Brain microvascular endothelial cell (primary cell): ENCODE measurements at regions not wholly inside any gene's neighbourhood (a gene's known extent, or its start where the extent isn't known, plus 50 kb on each side); places are given as distances from the start of the nearest gene placed in this dataset.

Source experiments
- DNase-seq: peaks from one replicate; pipeline ENCODE4 v3.0.0-alpha.2; 2020
- H3K27ac ChIP-seq: fragments of 250-450 bp; sonication (Bioruptor Pico); 2 replicates; pipeline ENCODE4 v1.5.1; 2020; ENCODE audit warnings: mild to moderate bottlenecking, moderate library complexity
- H3K27me3 ChIP-seq: fragments of 250-450 bp; sonication (Bioruptor Pico); replicated peaks from 2 replicates; pipeline ENCODE4 v1.5.1; 2020; ENCODE audit warnings: mild to moderate bottlenecking
- H3K36me3 ChIP-seq: fragments of 250-450 bp; sonication (Bioruptor Pico); replicated peaks from 2 replicates; pipeline ENCODE4 v1.5.1; 2020; ENCODE audit warnings: mild to moderate bottlenecking
- H3K4me3 ChIP-seq: 2 replicates; pipeline ENCODE4 v1.5.1; 2011; ENCODE audit warnings: low read depth, mild to moderate bottlenecking, control low read depth, low read length, moderate library complexity
- in situ Hi-C: cut with HindIII; loops from 2 replicates; pipeline ENCODE4 v1.10.0; 2017; ENCODE audit warnings: low sequenced_read_pairs, low pct_ligation_motif_present
- TF ChIP-seq, protein P1 (sequence below): IDR thresholded peaks from 2 replicates; pipeline ENCODE4 v1.5.1; 2011; ENCODE audit warnings: low read depth, mild to moderate bottlenecking, moderate library complexity, low read length, control low read depth, inconsistent platforms; ENCODE audit errors: missing control alignments

- Histone ChIP-seq H3K27ac (no peak overlapping the region), H3K36me3 (no peaks in the 10 kb centered on the region), H3K27me3 (no peaks in the 10 kb centered on the region), H3K4me3 (no peak overlapping the region)
- DNase-seq, result no peak
- TF ChIP-seq, protein P1, sequence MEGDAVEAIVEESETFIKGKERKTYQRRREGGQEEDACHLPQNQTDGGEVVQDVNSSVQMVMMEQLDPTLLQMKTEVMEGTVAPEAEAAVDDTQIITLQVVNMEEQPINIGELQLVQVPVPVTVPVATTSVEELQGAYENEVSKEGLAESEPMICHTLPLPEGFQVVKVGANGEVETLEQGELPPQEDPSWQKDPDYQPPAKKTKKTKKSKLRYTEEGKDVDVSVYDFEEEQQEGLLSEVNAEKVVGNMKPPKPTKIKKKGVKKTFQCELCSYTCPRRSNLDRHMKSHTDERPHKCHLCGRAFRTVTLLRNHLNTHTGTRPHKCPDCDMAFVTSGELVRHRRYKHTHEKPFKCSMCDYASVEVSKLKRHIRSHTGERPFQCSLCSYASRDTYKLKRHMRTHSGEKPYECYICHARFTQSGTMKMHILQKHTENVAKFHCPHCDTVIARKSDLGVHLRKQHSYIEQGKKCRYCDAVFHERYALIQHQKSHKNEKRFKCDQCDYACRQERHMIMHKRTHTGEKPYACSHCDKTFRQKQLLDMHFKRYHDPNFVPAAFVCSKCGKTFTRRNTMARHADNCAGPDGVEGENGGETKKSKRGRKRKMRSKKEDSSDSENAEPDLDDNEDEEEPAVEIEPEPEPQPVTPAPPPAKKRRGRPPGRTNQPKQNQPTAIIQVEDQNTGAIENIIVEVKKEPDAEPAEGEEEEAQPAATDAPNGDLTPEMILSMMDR, result no peak
- in situ Hi-C loops, result no loop called here
Observed at GRCh38 chr5:117588611-117589010, 1014.0 kb upstream of the SEMA6A start.

GRCh38 chr5:117587111-117587510 lies 1012.5 kb upstream of the SEMA6A start:
- no peaks in the 10 kb centered on the region for H3K27me3 ChIP-seq
- DNase-seq, result no peak

GRCh38 chr5:117568622-117569021 lies 994.0 kb upstream of the SEMA6A start:
- H3K36me3 ChIP-seq, result no peaks in the 10 kb centered on the region
- TF ChIP-seq, protein P1, result no peak
- H3K4me3 ChIP-seq, result no peak overlapping the region
- DNase-seq, result no peak
- H3K27ac ChIP-seq, result no peak overlapping the region
- H3K27me3 ChIP-seq, result no peaks in the 10 kb centered on the region
- in situ Hi-C loops, result no loop called here

More at GRCh38 chr5:117587111-117587510, 1012.5 kb upstream of the SEMA6A start:
- TF ChIP-seq, protein P1, result no peak
- H3K4me3 ChIP-seq, result no peak overlapping the region
- in situ Hi-C loops, result no loop called here
- no peaks in the 10 kb centered on the region for H3K36me3 ChIP-seq
- no peak overlapping the region for H3K27ac ChIP-seq

DNA sequence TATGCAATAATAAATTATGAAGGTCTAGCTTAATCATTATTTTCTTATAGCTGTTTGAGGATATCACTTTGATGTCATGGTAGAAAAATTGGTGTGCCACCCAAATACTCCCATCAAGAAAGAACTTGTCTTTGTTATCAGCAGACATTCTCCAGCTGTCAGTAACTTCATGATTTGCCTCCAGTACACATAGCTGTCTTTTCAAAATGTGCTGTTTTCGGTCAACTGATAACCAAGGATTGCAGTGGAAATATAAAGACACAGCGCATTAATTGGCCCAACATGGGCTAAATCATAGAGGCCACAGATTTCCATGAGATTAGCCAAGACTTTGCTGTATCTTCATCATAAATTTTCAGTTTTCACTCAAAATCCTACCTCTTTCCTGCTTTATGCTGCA lies 993.5 kb upstream of the SEMA6A start:
- H3K27ac ChIP-seq, result no peak overlapping the region
- no peak overlapping the region for H3K4me3 ChIP-seq
- in situ Hi-C loops, result no loop called here
- H3K36me3 ChIP-seq, result no peaks in the 10 kb centered on the region
- no peak for DNase-seq
- no peaks in the 10 kb centered on the region for H3K27me3 ChIP-seq
- TF ChIP-seq, protein P1, result no peak

DNA sequence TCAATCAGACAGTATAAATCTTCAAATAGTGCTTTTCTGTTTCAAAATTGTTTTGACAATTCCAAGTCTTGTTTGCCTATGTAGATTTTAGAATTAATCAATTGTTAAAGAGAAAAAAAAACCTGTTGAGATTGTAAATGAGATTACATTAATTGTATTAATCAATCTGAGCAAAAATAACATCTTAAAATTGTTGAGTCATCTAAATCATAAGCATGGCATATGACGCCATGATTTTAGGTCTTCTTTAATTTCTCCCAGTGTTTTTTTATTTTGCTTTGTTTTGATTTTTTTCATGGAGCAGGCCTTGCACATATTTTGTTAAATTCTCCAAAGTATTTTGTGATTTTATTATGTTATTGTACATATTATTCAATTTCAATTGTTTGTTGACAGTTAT lies 988.0 kb upstream of the SEMA6A start:
- DNase-seq, result no peak
- no peak overlapping the region for H3K4me3 ChIP-seq
- H3K27me3 ChIP-seq, result no peaks in the 10 kb centered on the region
- in situ Hi-C loops, result no loop called here
- H3K36me3 ChIP-seq, result no peaks in the 10 kb centered on the region
- TF ChIP-seq, protein P1, result no peak
- no peak overlapping the region for H3K27ac ChIP-seq

DNA sequence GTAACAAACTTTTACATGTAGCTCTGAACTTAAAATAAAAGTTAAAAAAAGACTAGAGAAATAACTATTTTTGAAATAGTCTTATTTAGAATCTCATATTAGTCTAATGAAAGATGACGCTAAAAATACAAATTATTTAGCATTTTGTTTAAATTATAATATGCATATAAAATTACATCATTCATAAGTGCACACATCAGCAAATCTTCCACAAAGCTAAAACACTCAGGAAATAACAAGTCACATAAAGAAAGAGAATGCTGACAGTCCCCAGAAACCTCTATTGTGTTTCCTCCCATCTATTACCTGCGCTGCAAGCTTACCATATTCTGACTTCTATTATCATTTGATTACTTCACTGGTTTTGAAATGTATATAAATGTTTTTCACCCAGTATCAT lies 986.9 kb upstream of the SEMA6A start:
- in situ Hi-C loops, result no loop called here

More for the DNA sequence above, 986.9 kb upstream of the SEMA6A start:
- H3K4me3 ChIP-seq, result no peak overlapping the region
- H3K27me3 ChIP-seq, result no peaks in the 10 kb centered on the region
- no peak for DNase-seq
- no peaks in the 10 kb centered on the region for H3K36me3 ChIP-seq
- TF ChIP-seq, protein P1, result no peak
- no peak overlapping the region for H3K27ac ChIP-seq
